Cardiac muscle cell (in vitro differentiated cells and primary cell): ENCODE measurements at regions not wholly inside any gene's neighbourhood (a gene's known extent, or its start where the extent isn't known, plus 50 kb on each side); places are given as distances from the start of the nearest gene placed in this dataset.

Experiments used
- DNase-seq, 2 donors: peaks; one replicate each; pipeline versions ENCODE4 v3.0.0 to v3.0.0-alpha.2; 2010 to 2017; ENCODE audit warnings: low read depth in 1 of 2, low spot score in 1 of 2
- H3K27ac ChIP-seq: fragments of 200-600 bp; sonication (generic); 2 replicates; pipeline ENCODE4 v1.5.1; 2016
- H3K27me3 ChIP-seq: fragments of 200-600 bp; sonication (generic); 2 replicates; pipeline ENCODE4 v1.6.0; 2016; ENCODE audit warnings: control low read depth
- H3K36me3 ChIP-seq: fragments of 200-600 bp; sonication (generic); 2 replicates; pipeline ENCODE4 v1.5.1; 2016; ENCODE audit warnings: control low read depth
- H3K4me1 ChIP-seq: fragments of 200-600 bp; sonication (generic); 2 replicates; pipeline ENCODE4 v1.8.1; 2017; ENCODE audit warnings: low read depth, mild to moderate bottlenecking, mixed run types
- H3K4me3 ChIP-seq: fragments of 200-600 bp; sonication (generic); 2 replicates; pipeline ENCODE4 v1.5.1; 2016; ENCODE audit warnings: mild to moderate bottlenecking
- H3K9me3 ChIP-seq: fragments of 200-600 bp; sonication (generic); 2 replicates; pipeline ENCODE4 v1.5.1; 2017; ENCODE audit warnings: low read depth, mild to moderate bottlenecking, control low read depth
- TF ChIP-seq, protein P1 (sequence below): IDR thresholded peaks from 2 replicates; pipeline ENCODE4 v1.5.1; 2012; ENCODE audit warnings: low read depth, mild to moderate bottlenecking, low read length

GRCh38 chr2:238694136-238694755 is 153.6 kb upstream of the TWIST2 start:
- no peak for DNase-seq
- H3K36me3 ChIP-seq, result no peaks in the 10 kb centered on the region
- H3K4me1 ChIP-seq, result no peaks in the 10 kb centered on the region
- H3K27me3 ChIP-seq, result no peaks in the 10 kb centered on the region
- no peak overlapping the region for H3K4me3 ChIP-seq
- H3K9me3 ChIP-seq, result no peaks in the 10 kb centered on the region
- no peak overlapping the region for H3K27ac ChIP-seq
- TF ChIP-seq, protein P1, sequence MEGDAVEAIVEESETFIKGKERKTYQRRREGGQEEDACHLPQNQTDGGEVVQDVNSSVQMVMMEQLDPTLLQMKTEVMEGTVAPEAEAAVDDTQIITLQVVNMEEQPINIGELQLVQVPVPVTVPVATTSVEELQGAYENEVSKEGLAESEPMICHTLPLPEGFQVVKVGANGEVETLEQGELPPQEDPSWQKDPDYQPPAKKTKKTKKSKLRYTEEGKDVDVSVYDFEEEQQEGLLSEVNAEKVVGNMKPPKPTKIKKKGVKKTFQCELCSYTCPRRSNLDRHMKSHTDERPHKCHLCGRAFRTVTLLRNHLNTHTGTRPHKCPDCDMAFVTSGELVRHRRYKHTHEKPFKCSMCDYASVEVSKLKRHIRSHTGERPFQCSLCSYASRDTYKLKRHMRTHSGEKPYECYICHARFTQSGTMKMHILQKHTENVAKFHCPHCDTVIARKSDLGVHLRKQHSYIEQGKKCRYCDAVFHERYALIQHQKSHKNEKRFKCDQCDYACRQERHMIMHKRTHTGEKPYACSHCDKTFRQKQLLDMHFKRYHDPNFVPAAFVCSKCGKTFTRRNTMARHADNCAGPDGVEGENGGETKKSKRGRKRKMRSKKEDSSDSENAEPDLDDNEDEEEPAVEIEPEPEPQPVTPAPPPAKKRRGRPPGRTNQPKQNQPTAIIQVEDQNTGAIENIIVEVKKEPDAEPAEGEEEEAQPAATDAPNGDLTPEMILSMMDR, result no peak

GRCh38 chr2:238694922-238695321 is 153.0 kb upstream of the TWIST2 start:
- no peaks in the 10 kb centered on the region for H3K36me3 ChIP-seq
- no peak overlapping the region for H3K4me3 ChIP-seq
- no peaks in the 10 kb centered on the region for H3K27me3 ChIP-seq
- no peaks in the 10 kb centered on the region for H3K4me1 ChIP-seq
- TF ChIP-seq, protein P1, result no peak
- no peaks in the 10 kb centered on the region for H3K9me3 ChIP-seq
- no peak for DNase-seq
- H3K27ac ChIP-seq, result no peak overlapping the region

- TF ChIP-seq, protein P1, result no peak
- Histone ChIP-seq H3K9me3 (no peaks in the 10 kb centered on the region), H3K27ac (no peak overlapping the region), H3K36me3 (no peaks in the 10 kb centered on the region), H3K4me3 (no peak overlapping the region), H3K27me3 (no peaks in the 10 kb centered on the region), H3K4me1 (no peaks in the 10 kb centered on the region)
- no peak for DNase-seq
These were observed 152.3 kb upstream of the TWIST2 start for GRCh38 chr2:238695538-238695937.

- H3K9me3 ChIP-seq, result no peaks in the 10 kb centered on the region
- H3K4me3 ChIP-seq, result no peak overlapping the region
- no peak overlapping the region for H3K27ac ChIP-seq
- no peaks in the 10 kb centered on the region for H3K36me3 ChIP-seq
- TF ChIP-seq, protein P1, result no peak
- H3K4me1 ChIP-seq, result no peaks in the 10 kb centered on the region
- no peak for DNase-seq
- H3K27me3 ChIP-seq, result no peaks in the 10 kb centered on the region
These were observed 151.6 kb upstream of the TWIST2 start for GRCh38 chr2:238696331-238696730.

DNA sequence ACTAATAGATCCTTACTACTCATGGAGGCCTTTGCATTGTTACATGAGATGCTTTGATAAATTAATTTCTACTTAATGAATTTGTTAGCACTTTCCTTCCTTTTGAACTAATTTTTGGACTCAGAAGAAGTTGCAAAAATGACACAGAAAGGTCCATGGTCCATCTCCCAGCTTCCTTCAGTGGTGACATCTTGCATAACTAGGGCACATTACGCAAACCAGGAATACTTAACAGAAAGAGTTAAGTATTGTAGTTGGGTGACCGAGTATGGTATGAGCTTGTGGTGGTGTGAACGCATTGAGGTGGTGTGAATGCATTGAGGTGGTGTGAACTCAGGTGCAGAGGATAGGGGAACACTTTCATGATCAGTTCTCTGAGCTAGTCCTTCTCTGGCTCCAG is 151.1 kb upstream of the TWIST2 start:
- no peak for DNase-seq
- Histone ChIP-seq H3K9me3 (no peaks in the 10 kb centered on the region), H3K36me3 (no peaks in the 10 kb centered on the region), H3K27ac (no peak overlapping the region), H3K4me3 (no peak overlapping the region), H3K27me3 (no peaks in the 10 kb centered on the region), H3K4me1 (no peaks in the 10 kb centered on the region)
- TF ChIP-seq, protein P1, result no peak
